ENCODE measurements at regions not wholly inside any gene's neighbourhood (a gene's known extent, or its start where the extent isn't known, plus 50 kb on each side); places are given as distances from the start of the nearest gene placed in this dataset.

DNA sequence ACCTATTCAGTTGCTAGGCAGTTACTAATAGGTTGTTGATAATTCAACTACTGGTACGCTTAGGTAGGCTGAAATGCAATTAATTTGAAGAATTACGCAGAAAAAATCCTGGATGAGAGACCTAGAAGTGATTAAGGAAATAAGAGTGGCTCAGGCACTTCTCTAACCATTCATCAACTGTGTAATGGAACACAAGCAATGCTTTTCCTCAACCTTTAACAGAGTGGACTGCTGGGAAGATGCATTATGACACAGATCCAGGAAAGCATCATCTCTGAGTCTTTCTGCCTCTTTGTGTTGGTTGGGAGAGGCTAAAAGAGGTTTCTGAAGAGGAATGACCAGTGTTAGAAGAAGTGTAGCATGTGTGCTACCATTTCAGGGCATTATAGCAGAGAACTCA is 992.2 kb downstream of the TSN start:
- DNase-seq (no peak), ATAC-seq (ENCODE audit: low read depth) (no peak)
- no CpG with 5 or more reads among the region's 2 CpGs for WGBS (ENCODE audit: insufficient coverage)
- Histone ChIP-seq H3K4me1 (ENCODE audit: control insufficient read depth in 2 of 2, insufficient read depth in 2 of 2, low read length in 2 of 2) (no peaks in the 10 kb centered on the region), H3K27ac (ENCODE audit: low read length in 2 of 2) (no peak overlapping the region), H3K79me2 (ENCODE audit: control insufficient read depth, insufficient read depth, low read length) (no peaks in the 10 kb centered on the region), H3K4me2 (replicated peaks; ENCODE audit: low read depth, low read length, poor library complexity, severe bottlenecking) (no peak overlapping the region), H3K4me3 (ENCODE audit: control extremely low read depth in 1 of 5, extremely low read depth in 1 of 5, insufficient read depth in 1 of 5, low read depth in 2 of 5, low read length in 4 of 5) (no peak overlapping the region), H3K9me3 (ENCODE audit: control extremely low read depth in 1 of 3, control insufficient read depth in 2 of 3, insufficient read depth in 1 of 3, low read length in 2 of 3) (peaks cover 0 to 5% (median 0%) of the 10 kb centered on the region in 3 donors), H3K27me3 (replicated peaks in 1 of 4; ENCODE audit: control extremely low read depth in 1 of 4, control insufficient read depth in 3 of 4, insufficient read depth in 4 of 4, low read length in 3 of 4) (no peaks in the 10 kb centered on the region), H3K36me3 (replicated peaks in 1 of 2; ENCODE audit: control extremely low read depth in 1 of 2, control insufficient read depth in 1 of 2, extremely low read depth in 1 of 2, insufficient read depth in 2 of 2, low read length in 1 of 2) (no peaks in the 10 kb centered on the region), H3K9ac (ENCODE audit: low read length) (no peak overlapping the region), H4K20me1 (ENCODE audit: control insufficient read depth, insufficient read depth, low read length, poor library complexity, severe bottlenecking) (no peaks in the 10 kb centered on the region), H2AFZ (ENCODE audit: insufficient read depth, low read depth, low read length, poor library complexity, severe bottlenecking) (no peak overlapping the region)
- H3K4me3 Mint-ChIP-seq = no peak overlapping the region
- H3K27ac Mint-ChIP-seq = no peak overlapping the region
- no peaks in the 10 kb centered on the region for H3K9me3 Mint-ChIP-seq (ENCODE audit: insufficient read depth)
- no peaks in the 10 kb centered on the region for H3K4me1 Mint-ChIP-seq
- H3K27me3 Mint-ChIP-seq = no peaks in the 10 kb centered on the region
- CTCF ChIA-PET = no interaction called here
- POLR2A ChIA-PET = no interaction called here
- no peak for TF ChIP-seq EZH2 (IDR thresholded peaks at IDR 0.05; ENCODE audit: borderline replicate concordance, insufficient read depth, low read depth, low read length, poor library complexity, severe bottlenecking)
- TF ChIP-seq, protein P1, sequence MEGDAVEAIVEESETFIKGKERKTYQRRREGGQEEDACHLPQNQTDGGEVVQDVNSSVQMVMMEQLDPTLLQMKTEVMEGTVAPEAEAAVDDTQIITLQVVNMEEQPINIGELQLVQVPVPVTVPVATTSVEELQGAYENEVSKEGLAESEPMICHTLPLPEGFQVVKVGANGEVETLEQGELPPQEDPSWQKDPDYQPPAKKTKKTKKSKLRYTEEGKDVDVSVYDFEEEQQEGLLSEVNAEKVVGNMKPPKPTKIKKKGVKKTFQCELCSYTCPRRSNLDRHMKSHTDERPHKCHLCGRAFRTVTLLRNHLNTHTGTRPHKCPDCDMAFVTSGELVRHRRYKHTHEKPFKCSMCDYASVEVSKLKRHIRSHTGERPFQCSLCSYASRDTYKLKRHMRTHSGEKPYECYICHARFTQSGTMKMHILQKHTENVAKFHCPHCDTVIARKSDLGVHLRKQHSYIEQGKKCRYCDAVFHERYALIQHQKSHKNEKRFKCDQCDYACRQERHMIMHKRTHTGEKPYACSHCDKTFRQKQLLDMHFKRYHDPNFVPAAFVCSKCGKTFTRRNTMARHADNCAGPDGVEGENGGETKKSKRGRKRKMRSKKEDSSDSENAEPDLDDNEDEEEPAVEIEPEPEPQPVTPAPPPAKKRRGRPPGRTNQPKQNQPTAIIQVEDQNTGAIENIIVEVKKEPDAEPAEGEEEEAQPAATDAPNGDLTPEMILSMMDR (IDR thresholded peaks at IDR 0.05) = no peak
- intact Hi-C loops (cut with micrococcal nuclease) = no loop called here

DNA sequence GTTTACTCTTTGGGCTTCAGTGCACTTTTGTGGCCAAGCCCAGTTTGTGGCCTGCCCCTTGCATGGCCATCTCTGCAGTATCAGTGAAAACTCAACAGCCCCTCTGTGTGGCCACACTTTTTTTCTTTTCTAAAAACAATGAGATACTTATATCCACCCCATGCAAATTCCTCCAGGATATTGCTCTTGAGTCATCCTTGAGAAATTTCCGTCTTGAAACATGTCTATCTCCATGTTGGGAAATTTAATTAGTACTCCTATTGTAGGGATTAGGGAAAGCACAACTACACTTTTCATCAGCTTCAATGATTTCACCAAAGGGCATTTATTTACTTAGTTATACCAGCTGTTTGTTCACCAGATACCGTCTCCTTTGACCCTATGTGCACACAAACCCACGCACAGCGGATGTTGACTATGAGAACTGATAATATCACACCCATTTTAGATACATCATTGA is 993.1 kb downstream of the TSN start:
- H3K9ac ChIP-seq (ENCODE audit: low read length) = no peak overlapping the region
- no peaks in the 10 kb centered on the region for H3K4me1 Mint-ChIP-seq
- no peak overlapping the region for H3K4me3 ChIP-seq (ENCODE audit: control extremely low read depth in 1 of 5, extremely low read depth in 1 of 5, insufficient read depth in 1 of 5, low read depth in 2 of 5, low read length in 4 of 5)
- CTCF ChIA-PET = no interaction called here
- ATAC-seq (ENCODE audit: low read depth) = no peak
- H3K4me3 Mint-ChIP-seq = no peak overlapping the region
- POLR2A ChIA-PET = no interaction called here
- H3K27me3 ChIP-seq (replicated peaks in 1 of 4; ENCODE audit: control extremely low read depth in 1 of 4, control insufficient read depth in 3 of 4, insufficient read depth in 4 of 4, low read length in 3 of 4) = no peaks in the 10 kb centered on the region
- no peak overlapping the region for H3K27ac ChIP-seq (ENCODE audit: low read length in 2 of 2)
- no peaks in the 10 kb centered on the region for H3K9me3 Mint-ChIP-seq (ENCODE audit: insufficient read depth)
- H3K27ac Mint-ChIP-seq = no peak overlapping the region
- H2AFZ ChIP-seq (ENCODE audit: insufficient read depth, low read depth, low read length, poor library complexity, severe bottlenecking) = no peak overlapping the region
- no peak for DNase-seq
- intact Hi-C loops (cut with micrococcal nuclease) = no loop called here
- no peaks in the 10 kb centered on the region for H3K79me2 ChIP-seq (ENCODE audit: control insufficient read depth, insufficient read depth, low read length)
- peaks cover 0 to 5% (median 0%) of the 10 kb centered on the region in 3 donors for H3K9me3 ChIP-seq (ENCODE audit: control extremely low read depth in 1 of 3, control insufficient read depth in 2 of 3, insufficient read depth in 1 of 3, low read length in 2 of 3)
- H3K36me3 ChIP-seq (replicated peaks in 1 of 2; ENCODE audit: control extremely low read depth in 1 of 2, control insufficient read depth in 1 of 2, extremely low read depth in 1 of 2, insufficient read depth in 2 of 2, low read length in 1 of 2) = no peaks in the 10 kb centered on the region
- H3K27me3 Mint-ChIP-seq = no peaks in the 10 kb centered on the region
- H3K4me1 ChIP-seq (ENCODE audit: control insufficient read depth in 2 of 2, insufficient read depth in 2 of 2, low read length in 2 of 2) = no peaks in the 10 kb centered on the region
- H4K20me1 ChIP-seq (ENCODE audit: control insufficient read depth, insufficient read depth, low read length, poor library complexity, severe bottlenecking) = no peaks in the 10 kb centered on the region
- no peak overlapping the region for H3K4me2 ChIP-seq (replicated peaks; ENCODE audit: low read depth, low read length, poor library complexity, severe bottlenecking)
- TF ChIP-seq, protein P1 (IDR thresholded peaks at IDR 0.05) = no peak
- TF ChIP-seq EZH2 (IDR thresholded peaks at IDR 0.05; ENCODE audit: borderline replicate concordance, insufficient read depth, low read depth, low read length, poor library complexity, severe bottlenecking) = no peak
- WGBS (ENCODE audit: insufficient coverage) = 100% methylated on average over 1 of the region's 4 CpGs
